Ramos (cell line): ENCODE measurements at regions not wholly inside any gene's neighbourhood (a gene's known extent, or its start where the extent isn't known, plus 50 kb on each side); places are given as distances from the start of the nearest gene placed in this dataset.
"Not testable (repeated sequence)": the region's sequence is repeated elsewhere in the genome, so short reads cannot be mapped to it uniquely, and the experiment has no call there.

Experiments
- in situ Hi-C: fragments of 300-500 bp; cut with MboI; formaldehyde crosslinking; loops from one replicate; pipeline ENCODE4 v1.14.3; 2022; ENCODE audit warnings: low sequenced_read_pairs; ENCODE audit not compliant: unreplicated experiment

DNA sequence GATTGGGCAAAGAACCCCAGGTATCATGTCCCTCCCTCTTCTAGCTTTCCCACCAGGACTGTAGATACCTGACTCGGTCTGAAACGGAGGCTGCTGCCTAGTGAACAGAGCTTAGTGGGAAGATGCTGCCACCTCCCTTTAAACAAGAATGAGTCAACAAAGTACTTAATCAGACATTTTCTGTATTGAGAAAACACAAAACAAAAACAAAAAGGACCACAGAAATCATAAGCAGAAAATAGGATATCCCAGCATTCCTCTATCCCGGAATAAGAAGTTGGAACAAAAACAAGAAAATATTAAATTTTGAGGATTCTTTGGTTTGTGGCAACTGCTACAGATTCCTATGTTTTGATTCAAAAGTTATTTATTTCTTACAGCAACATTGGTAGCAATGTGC is 51.7 kb upstream of the COL8A1 start:
- in situ Hi-C loops: no loop called here

DNA sequence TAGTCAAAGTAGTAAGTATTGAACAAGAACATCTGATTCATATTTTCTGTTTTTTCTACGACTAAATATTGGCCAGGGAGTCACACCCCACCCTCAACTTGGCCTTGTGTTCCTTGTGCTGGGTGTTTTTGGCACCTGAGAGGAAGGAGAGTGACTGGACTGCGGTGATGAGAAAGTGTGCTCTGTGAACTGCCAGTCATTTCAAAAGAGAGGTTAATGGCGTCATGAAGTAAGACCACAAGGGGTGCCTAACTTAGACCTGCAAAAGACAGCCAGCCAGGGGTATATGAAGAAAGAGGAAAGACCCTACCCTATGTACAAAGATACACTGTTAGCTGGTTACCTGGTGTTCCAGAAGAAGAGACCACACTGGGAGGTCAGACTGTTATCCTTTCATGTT is 58.4 kb upstream of the COL8A1 start:
- in situ Hi-C loops: no loop called here

DNA sequence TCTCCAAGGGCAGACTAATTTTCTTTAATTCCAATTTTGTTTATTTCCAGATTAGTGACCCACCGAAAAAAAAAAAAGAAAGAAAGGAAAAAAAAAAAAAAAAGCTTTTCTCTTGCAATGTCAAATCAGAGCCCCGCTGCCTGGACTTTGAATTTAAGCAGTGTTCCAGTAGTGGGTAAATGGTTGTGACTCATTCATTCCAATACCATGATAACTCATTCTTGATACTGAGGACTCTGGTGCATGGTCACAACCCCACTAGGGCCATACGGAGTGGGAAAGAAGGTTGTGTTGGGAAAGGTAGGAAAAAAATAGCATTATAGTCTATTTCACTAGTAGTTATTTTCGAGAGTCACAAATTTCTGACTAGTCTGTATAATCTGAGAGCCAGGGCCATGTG is 59.1 kb upstream of the COL8A1 start:
- in situ Hi-C loops: no loop called here

DNA sequence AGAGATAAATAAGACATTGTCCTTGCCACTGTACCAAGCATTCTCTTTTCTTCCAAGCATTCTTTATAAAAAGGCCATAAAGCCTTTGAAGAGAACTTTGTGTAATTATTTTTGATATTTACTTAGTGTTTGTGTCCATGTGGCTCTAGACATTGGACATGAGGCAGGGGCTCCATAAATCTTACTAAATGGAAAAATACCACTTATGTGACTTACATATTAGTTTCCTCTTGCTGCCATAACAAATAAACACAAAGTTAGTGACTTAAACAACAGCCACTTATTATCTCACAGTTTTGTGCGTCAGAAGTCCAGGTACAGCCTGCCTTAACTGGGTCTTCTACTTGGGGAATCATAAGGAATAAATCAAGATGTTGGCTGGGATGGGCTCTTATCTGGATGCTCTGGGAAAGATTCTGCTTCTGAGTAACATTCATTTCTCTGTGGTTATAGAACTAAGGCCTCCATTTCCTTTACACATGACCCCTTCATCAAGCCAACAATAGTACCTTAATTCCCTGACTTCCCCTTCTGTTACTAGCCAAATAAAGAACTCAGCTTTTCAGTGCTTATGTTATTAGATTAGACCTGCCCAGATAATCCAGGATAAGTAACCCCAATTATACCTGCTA is 59.9 kb upstream of the COL8A1 start:
- in situ Hi-C loops: no loop called here

DNA sequence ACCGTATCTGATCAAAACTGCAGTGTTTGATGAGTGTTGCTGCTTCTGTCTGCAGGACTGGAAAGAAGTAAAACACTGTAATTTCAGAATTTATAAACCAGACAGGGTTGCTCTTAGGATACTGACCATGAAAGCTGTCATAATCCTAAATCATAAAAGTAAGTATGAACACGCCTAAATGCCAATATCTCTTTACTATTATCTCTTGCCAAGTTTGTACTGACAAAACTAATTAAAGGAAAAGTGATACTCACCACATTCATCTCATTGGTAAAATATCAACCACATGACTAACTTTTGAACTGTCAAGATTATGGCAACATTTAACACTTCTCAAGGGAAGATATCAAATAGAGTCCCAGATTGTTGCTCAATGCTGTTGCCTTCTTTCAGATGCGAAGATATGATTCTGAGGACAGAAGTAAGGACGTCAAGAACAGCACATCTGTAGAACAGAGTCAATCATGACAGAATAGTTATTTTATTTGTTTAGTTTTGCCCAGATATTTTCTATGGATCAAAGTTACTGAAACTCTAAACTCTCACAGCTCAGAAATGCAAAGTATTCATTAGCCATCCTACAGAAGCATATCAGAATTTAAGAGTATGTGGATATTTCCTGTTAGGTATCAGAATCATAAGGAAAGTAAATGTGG is 61.4 kb upstream of the COL8A1 start:
- in situ Hi-C loops: no loop called here

DNA sequence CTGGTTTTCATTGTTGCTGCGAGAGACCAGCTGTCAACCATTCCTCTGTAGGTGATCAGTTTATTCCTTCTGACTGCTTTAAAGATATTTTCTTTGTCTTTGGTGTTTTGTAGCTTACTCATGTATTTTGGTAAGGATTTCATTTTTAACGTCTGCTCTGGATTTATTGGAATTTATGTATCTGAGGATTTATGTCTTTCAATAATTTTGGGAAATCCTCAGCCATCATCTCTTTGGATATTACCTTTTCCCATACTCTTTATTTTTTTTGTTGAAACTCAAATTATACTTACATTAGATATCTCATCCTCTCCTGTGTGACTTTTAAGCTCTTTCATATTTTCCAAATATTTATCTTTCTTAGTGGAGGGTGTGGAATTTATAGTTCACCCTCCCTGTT is 62.7 kb upstream of the COL8A1 start:
- in situ Hi-C loops: no loop called here

DNA sequence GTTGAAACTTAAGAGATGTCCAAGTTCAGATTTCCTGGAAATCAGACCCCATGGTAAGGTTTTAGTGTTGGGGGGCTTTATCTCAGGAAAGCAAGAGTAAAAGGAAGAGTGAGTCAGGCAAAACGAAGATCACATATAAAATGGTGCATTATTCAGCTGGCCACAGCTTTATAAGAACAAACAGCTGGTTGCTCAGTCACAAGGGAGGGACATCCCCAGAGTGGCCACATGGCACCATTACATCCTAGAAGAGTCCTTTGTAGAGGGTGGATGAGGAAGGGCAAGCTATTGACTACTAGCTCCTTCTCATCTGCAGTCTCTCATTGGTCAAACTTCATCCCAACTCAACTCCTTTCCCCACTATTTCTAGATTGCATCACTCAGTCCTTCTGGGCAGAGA is 68.3 kb upstream of the COL8A1 start:
- in situ Hi-C loops: no loop called here

DNA sequence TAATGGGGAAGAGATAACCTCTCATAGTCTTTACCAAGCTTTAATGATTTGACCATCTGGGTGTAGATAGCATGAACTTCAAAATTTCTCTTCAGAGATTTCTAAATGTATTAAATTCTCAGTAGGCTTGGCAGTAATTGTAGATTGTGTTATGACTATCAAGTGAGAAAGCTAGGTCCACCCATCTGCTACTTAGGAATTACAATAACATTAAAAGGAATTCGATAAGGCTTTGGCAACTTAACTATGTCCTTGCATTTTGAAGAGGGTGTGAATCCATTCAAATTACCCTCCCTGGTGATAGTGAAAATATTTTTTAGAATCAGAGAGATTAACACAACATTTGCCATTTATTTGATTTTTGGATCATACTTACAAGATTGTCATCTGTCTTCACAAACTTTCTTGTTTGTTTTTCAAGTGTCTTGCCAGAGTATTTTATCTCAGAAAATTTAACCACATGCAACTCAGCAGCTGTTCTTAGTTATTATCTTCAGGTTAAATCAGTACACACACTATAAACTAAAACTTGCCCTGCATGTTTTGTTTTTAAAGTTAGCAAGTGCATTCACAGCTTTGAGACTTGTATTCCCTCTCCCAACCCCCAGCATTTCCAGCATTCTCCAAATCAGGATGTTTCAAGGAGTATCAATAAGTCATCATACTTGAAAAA is 69.6 kb upstream of the COL8A1 start:
- in situ Hi-C loops: no loop called here

DNA sequence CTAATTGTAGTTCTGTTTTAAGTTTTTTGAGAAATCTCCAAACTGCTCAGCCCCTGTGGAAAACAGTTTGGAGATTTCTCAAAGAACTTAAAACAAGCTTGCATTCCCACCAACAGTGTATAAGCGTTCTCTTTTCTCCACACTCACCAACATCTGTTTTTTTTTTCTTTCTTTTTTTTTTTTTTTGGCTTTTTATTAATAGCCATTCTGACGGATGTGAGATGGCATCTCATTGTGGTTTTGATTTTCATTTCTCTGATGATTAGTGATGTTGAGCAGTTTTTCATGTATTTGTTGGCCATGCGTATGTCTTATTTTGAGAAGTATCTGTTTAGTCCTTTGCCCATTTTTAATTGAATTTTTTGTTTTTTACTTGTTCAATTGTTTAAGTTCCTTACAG is 73.1 kb upstream of the COL8A1 start:
- in situ Hi-C loops: no loop called here

DNA sequence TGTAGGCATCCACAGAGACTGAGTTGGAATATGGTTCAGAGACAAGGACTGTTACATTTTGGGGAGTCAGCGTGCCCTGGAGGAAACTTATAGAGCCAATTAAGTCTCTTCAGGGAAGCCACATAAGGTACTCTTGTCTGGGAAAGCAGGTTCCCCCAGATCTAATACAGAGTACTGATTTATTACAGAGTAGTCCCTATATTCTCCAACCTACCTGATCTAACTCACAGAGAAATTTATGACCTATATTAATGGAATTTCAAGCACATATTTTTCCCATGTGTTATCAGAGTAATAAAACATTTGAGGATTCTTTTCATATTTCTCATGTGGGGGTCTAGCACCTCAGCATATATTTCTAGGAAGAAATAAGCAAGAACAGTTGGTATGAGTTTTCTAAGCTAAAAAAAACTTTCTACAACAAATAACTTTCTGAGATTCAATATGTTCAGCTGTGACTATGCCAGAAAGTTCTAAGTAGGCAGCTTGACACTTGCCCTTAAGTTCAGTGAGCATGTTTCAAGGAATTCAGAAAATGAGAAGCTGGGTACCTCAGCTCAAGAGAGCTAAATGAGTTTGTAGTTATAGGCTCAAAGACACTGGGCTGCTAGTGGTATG is 75.3 kb upstream of the COL8A1 start:
- in situ Hi-C loops: no loop called here

DNA sequence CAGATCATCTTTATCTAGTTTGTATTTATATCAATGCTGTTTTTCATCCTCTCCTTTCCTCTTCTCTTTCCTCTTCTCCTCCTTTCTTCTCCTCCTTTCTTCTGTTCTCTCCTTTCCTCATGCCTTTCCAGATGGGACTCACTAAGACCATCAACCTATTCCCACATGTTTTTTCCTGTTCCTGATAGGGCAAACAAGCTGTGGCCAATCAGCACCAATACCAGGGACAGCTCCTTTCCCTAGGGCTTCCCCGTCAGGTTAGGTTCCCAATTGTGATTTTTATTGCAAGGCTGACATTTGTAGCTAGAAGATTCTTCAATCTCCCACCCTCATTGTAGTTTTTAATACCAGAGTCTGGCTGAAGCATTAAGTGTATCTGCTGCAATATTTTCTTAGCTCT is 76.3 kb upstream of the COL8A1 start:
- in situ Hi-C loops: no loop called here

DNA sequence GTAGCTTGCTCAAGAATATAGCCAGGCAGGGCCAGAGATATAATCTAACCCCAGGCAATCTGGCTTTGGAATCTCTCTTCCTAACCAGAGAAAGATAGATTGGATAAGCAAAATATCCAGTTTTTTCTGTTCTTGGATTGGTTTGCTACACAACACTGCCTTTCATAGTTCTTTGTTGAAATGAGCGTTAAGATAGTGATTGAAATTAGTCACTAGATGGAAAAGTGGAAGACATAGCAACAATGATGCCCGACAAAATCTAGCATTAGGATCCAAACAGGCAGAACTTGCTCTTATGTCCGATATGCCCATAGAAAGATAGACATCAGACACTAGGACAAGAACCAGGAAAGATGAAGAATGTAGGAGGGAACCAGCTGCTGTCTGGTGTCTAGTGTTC is 77.3 kb upstream of the COL8A1 start:
- in situ Hi-C loops: no loop called here

DNA sequence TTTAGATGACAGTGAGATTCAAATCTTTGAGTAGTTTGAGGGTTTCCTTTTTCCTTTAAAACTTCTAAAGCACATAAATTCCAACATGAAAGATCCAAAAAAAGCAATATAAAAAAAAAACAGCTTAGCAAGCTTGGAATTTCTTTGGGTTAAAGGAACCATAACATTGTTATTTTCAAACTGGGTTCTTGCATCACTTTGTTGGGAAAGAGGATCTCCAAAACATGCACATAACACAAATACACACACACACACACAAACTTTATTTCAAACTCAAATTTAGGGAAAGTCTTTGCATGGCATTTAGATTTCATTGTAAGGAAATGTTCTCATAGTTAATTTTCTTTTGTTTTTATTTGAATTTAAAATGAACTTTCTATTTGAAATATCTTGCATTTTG is 79.2 kb upstream of the COL8A1 start:
- in situ Hi-C loops: no loop called here

DNA sequence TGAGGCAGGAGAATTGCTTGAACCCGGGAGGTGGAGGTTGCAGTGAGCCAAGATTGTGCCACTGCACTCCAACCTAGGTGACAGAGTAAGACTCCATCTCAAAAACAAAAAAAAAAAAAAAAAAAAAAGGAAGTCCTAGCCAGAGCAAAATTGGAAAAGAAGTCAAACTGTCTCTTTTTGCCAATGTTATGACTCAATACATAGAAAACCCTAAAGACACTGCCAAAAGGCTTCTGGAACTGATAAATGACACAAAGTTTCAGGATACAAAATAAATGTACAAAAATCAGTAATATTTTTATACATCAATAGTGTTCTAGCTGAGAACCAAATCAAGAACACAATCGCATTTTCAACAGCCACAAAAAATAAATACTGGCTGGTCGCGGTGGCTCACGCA is 82.5 kb upstream of the COL8A1 start:
- in situ Hi-C loops: not testable (repeated sequence)

DNA sequence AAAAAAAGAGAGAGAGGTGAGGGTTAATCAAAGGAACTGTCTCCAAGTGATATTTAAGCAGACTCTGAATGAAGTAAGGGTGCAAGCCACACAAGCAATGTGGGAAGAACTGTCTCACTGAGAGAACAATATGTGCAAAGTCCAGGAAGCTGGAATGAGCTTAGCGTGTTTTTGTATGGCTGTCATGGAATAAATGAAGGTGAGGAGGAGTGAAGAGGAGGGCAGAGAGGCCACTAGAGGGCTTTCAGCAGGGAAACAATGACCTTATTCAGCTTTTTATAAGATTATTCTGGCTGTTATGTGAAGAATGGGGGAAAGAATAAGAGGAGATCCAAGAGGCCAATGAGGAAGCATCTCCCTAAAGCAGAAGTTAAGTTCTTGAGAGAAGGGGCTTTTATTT is 86.9 kb upstream of the COL8A1 start:
- in situ Hi-C loops: no loop called here

DNA sequence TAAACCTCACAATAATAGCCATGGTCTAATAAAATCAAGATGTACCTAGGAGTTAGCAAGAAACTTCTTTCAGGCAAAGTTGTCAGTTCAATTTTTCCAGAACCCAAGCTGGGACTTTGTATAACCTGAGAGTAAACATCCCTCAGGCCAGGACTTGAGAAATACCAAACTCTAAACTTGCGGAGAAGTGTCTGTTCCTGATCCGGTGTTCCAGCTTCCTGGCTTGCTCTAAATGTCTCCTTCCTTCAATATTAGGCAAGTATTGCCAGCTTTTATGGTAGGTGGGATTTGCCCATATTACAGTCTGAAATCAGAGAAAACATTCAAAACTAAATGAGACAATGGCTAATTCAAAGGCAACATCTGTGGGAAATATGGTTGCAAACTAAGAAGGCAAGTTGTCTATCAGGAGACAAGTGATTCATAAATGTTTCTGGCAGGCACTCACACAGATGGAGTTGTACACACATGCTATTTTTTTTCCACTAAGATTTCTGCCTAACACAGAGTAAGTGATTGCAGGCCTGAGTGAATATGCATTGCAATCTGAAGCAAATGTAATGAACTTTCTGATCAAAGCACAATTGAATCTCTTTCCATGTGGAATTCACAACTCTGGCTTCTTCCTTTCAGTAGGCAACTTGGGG is 88.3 kb upstream of the COL8A1 start:
- in situ Hi-C loops: no loop called here

DNA sequence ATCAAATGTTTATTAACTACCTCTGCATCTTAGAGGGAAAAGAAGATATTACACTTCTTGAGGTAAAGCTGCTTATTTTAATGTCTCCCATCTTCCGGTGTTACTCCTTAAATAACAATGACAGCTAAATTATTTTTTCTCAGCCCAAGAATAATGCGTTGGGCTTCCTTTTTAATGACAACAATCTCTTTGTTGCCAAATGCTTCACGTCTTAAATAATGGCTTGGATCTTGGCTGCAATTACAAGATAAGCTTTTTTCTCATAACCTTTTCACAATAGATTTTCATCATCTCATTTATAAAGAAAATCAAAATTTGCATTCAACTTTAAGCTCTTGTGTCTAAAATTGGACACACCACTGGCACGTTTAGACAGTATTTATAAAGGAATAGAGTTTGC is 89.2 kb upstream of the COL8A1 start:
- in situ Hi-C loops: no loop called here

DNA sequence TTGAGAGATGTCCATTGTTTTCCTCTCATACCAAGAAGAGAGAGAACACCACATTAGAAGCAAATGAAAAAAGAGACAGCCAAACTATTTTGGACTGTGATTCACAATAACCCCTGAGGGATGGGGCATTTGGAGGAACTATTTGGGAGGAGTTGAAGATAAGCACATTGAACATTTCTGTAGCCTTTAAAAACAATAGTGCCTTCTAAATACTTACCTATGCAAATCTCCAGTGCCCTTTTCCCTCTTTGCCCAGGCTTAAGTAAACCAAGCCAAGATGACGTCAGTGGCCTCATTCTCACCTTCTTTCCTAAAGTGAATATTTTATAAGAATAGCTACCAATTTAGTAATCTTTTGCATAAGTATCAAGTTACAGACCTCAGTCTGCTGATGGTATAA is 89.7 kb upstream of the COL8A1 start:
- in situ Hi-C loops: no loop called here

DNA sequence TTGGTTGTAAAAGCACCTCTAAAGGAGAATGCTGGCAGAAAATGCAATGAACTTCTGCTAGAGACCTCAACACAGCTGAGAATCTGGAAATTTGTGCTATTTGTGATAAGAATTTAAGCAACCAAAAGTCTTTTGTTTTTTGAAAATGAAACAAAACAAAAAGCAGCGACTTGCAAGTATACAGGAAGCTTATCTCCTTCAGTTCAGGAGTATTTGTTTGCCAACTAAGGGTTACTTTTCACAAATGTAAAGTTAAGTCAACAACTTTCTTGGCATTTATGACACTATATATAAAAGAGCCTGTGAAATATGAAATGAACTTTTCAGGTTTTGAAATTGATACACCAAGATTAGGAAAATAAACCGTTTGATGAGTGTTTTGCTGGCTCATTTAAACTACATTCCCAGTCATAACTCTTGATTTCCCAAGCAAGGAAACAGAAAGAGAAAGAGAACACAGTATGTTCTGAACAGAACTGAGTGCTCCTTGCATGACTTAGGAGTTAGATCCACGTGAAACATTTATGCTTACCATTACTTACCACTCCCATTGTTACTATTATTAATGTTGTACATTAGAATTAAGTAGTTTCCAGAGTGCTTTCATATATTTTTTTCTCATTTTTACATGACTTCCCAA is 92.3 kb upstream of the COL8A1 start:
- in situ Hi-C loops: no loop called here

DNA sequence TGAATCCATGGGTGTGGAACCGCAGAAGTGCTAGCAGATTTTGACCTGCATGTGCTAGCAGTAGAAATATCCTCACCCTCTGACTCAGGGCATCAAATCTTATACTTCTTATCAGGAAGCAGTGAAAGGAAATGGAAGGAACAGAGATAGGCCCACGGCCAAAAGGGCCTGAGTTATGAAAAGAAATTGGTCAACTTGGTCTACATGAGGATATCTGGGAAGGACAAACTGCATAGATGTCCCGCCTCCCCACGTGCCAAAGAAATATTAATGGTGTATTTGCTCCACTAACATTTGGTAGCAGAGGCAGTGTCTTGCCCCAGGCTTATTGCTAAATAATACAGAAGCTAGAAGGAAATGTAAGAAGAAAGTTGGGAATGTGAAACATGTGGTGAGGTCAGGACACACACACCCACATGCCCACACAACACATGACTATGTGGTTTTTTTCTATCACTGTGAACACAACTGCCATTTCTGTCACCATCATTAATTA is 93.6 kb upstream of the COL8A1 start:
- in situ Hi-C loops: no loop called here
